SK-N-SH treated with all-trans-retinoic acid at 6 μM for 48 hours (cell line): ENCODE measurements at regions not wholly inside any gene's neighbourhood (a gene's known extent, or its start where the extent isn't known, plus 50 kb on each side); places are given as distances from the start of the nearest gene placed in this dataset.
A peak's percentile ranks its signal among the peaks of the same experiment; 100 is the strongest.

Experiments used
- ATAC-seq: fragments of 200-7000 bp; cut with Tn5 transposase; 3 replicates; pipeline ENCODE4 v1.9.1; 2020; ENCODE audit warnings: mild to moderate bottlenecking, moderate library complexity
- ARNTL ChIP-seq: fragments of 450-650 bp; formaldehyde crosslinking; IDR thresholded peaks from 2 replicates; pipeline ENCODE4 v1.5.0; 2020; ENCODE audit warnings: low read depth, mild to moderate bottlenecking, moderate library complexity, borderline replicate concordance
- CSDC2 ChIP-seq: fragments of 250-450 bp; sonication (Bioruptor Pico); IDR thresholded peaks from 2 replicates; pipeline ENCODE4 v1.5.0; 2020; ENCODE audit warnings: mild to moderate bottlenecking, moderate library complexity
- ESRRG ChIP-seq: fragments of 250-450 bp; sonication (Bioruptor Pico); IDR thresholded peaks from 2 replicates; pipeline ENCODE4 v1.6.1; 2021; ENCODE audit warnings: mild to moderate bottlenecking
- ISL1 ChIP-seq: fragments of 250-450 bp; sonication (Bioruptor Pico); IDR thresholded peaks from 2 replicates; pipeline ENCODE4 v2.1.2; 2022; ENCODE audit warnings: mild to moderate bottlenecking, moderate library complexity
- OSR1 ChIP-seq: fragments of 250-450 bp; sonication (Bioruptor Pico); IDR thresholded peaks from 2 replicates; pipeline ENCODE4 v1.8.0; 2022; ENCODE audit warnings: moderate library complexity, mild to moderate bottlenecking, inconsistent platforms
- PPARA ChIP-seq: fragments of 250-450 bp; sonication (Bioruptor Pico); IDR thresholded peaks from 2 replicates; pipeline ENCODE4 v1.5.0; 2020; ENCODE audit warnings: mild to moderate bottlenecking, borderline replicate concordance
- RARB ChIP-seq: fragments of 250-450 bp; sonication (Bioruptor Pico); IDR thresholded peaks from 2 replicates; pipeline ENCODE4 v1.8.0; 2021; ENCODE audit warnings: mild to moderate bottlenecking, moderate library complexity
- SNAI2 ChIP-seq: fragments of 250-450 bp; sonication (Bioruptor Pico); IDR thresholded peaks from 2 replicates; pipeline ENCODE4 v1.5.0; 2020; ENCODE audit warnings: mild to moderate bottlenecking, moderate library complexity
- TCF4 ChIP-seq: fragments of 250-450 bp; sonication (Bioruptor Pico); IDR thresholded peaks from 2 replicates; pipeline ENCODE4 v1.8.0; 2021; ENCODE audit warnings: mild to moderate bottlenecking, moderate library complexity, borderline replicate concordance
- TOX ChIP-seq: fragments of 250-450 bp; sonication (Bioruptor Pico); IDR thresholded peaks from 2 replicates; pipeline ENCODE4 v1.8.0; 2021; ENCODE audit warnings: mild to moderate bottlenecking, moderate library complexity, borderline replicate concordance
- ZC3H10 ChIP-seq: fragments of 250-450 bp; sonication (Bioruptor Pico); IDR thresholded peaks from 2 replicates; pipeline ENCODE4 v1.5.1; 2021; ENCODE audit warnings: mild to moderate bottlenecking, moderate library complexity
- ZFP3 ChIP-seq: fragments of 250-450 bp; sonication (Bioruptor Pico); IDR thresholded peaks from 2 replicates; pipeline ENCODE4 v1.5.0; 2020; ENCODE audit warnings: mild to moderate bottlenecking, moderate library complexity
- ZFP30 ChIP-seq: fragments of 450-650 bp; formaldehyde crosslinking; IDR thresholded peaks from 2 replicates; pipeline ENCODE4 v1.5.0; 2022; ENCODE audit warnings: mild to moderate bottlenecking, moderate library complexity
- ZNF565 ChIP-seq: fragments of 450-650 bp; formaldehyde crosslinking; conservative IDR thresholded peaks from 2 replicates; pipeline ENCODE4 v1.5.0; 2020; ENCODE audit warnings: low read depth, mild to moderate bottlenecking, moderate library complexity
- ZNF70 ChIP-seq: fragments of 450-650 bp; formaldehyde crosslinking; IDR thresholded peaks from 2 replicates; pipeline ENCODE4 v1.5.0; 2020; ENCODE audit warnings: mild to moderate bottlenecking, moderate library complexity
- ZNF8 ChIP-seq: fragments of 450-650 bp; formaldehyde crosslinking; IDR thresholded peaks from 2 replicates; pipeline ENCODE4 v1.5.0; 2020; ENCODE audit warnings: mild to moderate bottlenecking, moderate library complexity
- TF ChIP-seq, protein P1 (sequence below): fragments of 250-450 bp; sonication (Bioruptor Pico); IDR thresholded peaks from 2 replicates; pipeline ENCODE4 v1.5.0; 2020; ENCODE audit warnings: mild to moderate bottlenecking, moderate library complexity
- TF ChIP-seq, protein P2 (sequence below): fragments of 250-450 bp; sonication (Bioruptor Pico); IDR thresholded peaks from 2 replicates; pipeline ENCODE4 v1.8.0; 2021; ENCODE audit warnings: low read depth, mild to moderate bottlenecking, moderate library complexity, borderline replicate concordance
- TF ChIP-seq, protein P3 (sequence below): fragments of 250-450 bp; sonication (Bioruptor Pico); IDR thresholded peaks from 2 replicates; pipeline ENCODE4 v1.8.0; 2020; ENCODE audit warnings: mild to moderate bottlenecking, moderate library complexity, borderline replicate concordance

GRCh38 chr21:28277324-28277723, 715.4 kb downstream of the LTN1 start (continued):
- TF ChIP-seq, protein P1, sequence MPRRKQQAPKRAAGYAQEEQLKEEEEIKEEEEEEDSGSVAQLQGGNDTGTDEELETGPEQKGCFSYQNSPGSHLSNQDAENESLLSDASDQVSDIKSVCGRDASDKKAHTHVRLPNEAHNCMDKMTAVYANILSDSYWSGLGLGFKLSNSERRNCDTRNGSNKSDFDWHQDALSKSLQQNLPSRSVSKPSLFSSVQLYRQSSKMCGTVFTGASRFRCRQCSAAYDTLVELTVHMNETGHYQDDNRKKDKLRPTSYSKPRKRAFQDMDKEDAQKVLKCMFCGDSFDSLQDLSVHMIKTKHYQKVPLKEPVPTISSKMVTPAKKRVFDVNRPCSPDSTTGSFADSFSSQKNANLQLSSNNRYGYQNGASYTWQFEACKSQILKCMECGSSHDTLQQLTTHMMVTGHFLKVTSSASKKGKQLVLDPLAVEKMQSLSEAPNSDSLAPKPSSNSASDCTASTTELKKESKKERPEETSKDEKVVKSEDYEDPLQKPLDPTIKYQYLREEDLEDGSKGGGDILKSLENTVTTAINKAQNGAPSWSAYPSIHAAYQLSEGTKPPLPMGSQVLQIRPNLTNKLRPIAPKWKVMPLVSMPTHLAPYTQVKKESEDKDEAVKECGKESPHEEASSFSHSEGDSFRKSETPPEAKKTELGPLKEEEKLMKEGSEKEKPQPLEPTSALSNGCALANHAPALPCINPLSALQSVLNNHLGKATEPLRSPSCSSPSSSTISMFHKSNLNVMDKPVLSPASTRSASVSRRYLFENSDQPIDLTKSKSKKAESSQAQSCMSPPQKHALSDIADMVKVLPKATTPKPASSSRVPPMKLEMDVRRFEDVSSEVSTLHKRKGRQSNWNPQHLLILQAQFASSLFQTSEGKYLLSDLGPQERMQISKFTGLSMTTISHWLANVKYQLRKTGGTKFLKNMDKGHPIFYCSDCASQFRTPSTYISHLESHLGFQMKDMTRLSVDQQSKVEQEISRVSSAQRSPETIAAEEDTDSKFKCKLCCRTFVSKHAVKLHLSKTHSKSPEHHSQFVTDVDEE = no peak

GRCh38 chr21:28272272-28272992, 720.2 kb downstream of the LTN1 start:
- ATAC-seq = no peak
- TF ChIP-seq, protein P2, sequence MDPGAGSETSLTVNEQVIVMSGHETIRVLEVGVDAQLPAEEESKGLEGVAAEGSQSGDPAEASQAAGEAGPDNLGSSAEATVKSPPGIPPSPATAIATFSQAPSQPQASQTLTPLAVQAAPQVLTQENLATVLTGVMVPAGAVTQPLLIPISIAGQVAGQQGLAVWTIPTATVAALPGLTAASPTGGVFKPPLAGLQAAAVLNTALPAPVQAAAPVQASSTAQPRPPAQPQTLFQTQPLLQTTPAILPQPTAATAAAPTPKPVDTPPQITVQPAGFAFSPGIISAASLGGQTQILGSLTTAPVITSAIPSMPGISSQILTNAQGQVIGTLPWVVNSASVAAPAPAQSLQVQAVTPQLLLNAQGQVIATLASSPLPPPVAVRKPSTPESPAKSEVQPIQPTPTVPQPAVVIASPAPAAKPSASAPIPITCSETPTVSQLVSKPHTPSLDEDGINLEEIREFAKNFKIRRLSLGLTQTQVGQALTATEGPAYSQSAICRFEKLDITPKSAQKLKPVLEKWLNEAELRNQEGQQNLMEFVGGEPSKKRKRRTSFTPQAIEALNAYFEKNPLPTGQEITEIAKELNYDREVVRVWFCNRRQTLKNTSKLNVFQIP = no peak
- TF ChIP-seq OSR1 (no peak), CSDC2 (CRISPR knock-in tag) (no peak), PPARA (CRISPR knock-in tag) (no peak), ESRRG (CRISPR knock-in tag) (no peak), ZNF70 (CRISPR knock-in tag) (no peak), TCF4 (no peak), ISL1 (CRISPR knock-in tag) (no peak), ZFP3 (CRISPR knock-in tag) (no peak), TOX (no peak), ZC3H10 (CRISPR knock-in tag) (no peak), ZFP30 (CRISPR knock-in tag) (no peak), RARB (CRISPR knock-in tag) (no peak), ZNF8 (CRISPR knock-in tag) (no peak)
- TF ChIP-seq, protein P1 = no peak
- TF ChIP-seq, protein P3, sequence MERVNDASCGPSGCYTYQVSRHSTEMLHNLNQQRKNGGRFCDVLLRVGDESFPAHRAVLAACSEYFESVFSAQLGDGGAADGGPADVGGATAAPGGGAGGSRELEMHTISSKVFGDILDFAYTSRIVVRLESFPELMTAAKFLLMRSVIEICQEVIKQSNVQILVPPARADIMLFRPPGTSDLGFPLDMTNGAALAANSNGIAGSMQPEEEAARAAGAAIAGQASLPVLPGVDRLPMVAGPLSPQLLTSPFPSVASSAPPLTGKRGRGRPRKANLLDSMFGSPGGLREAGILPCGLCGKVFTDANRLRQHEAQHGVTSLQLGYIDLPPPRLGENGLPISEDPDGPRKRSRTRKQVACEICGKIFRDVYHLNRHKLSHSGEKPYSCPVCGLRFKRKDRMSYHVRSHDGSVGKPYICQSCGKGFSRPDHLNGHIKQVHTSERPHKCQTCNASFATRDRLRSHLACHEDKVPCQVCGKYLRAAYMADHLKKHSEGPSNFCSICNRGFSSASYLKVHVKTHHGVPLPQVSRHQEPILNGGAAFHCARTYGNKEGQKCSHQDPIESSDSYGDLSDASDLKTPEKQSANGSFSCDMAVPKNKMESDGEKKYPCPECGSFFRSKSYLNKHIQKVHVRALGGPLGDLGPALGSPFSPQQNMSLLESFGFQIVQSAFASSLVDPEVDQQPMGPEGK = no peak
- TF ChIP-seq, all 23 proteins: peak for 0

DNA sequence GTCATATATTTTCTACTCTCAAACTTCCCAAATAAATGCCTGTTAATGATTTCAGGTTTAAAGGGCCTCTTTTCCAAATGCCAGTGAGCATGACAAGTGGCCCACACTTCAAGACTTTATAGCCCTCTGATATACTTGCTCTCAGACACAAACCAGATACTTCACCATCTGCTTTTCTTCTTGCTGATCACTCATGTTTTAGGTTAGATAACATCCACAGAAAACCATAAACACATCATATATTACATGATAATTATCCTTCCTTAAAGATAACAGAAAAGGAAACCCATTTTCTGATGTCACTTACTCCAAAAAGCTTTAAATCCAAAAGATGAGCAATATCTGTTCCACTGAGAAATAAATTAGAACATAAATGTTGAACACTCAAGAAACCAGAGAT, 723.5 kb downstream of the LTN1 start:
- no peak; the same call in 2 of the 3 replicates for ATAC-seq
- TF ChIP-seq TOX (no peak), RARB (CRISPR knock-in tag) (no peak), CSDC2 (CRISPR knock-in tag) (peak; percentile 64; the same call in 1 of the 2 replicates), ZFP3 (CRISPR knock-in tag) (no peak), ZNF565 (CRISPR knock-in tag) (0 out of 2 replicates have a peak, but pooled peaks have one; percentile 61), SNAI2 (CRISPR knock-in tag) (peak; percentile 71; the same call in 1 of the 2 replicates), ARNTL (0 out of 2 replicates have a peak, but pooled peaks have one; percentile 30), ZC3H10 (CRISPR knock-in tag) (no peak), ESRRG (CRISPR knock-in tag) (peak; percentile 86; the same call in 1 of the 2 replicates), OSR1 (no peak), TCF4 (peak; percentile 100), ISL1 (CRISPR knock-in tag) (peak; percentile 97), ZNF70 (CRISPR knock-in tag) (0 out of 2 replicates have a peak, but pooled peaks have one; percentile 24)
- TF ChIP-seq, protein P1 = peak; percentile 100
- TF ChIP-seq, protein P2 = no peak
- TF ChIP-seq, protein P3 = 0 out of 2 replicates have a peak, but pooled peaks have one; percentile 56
